ENCODE measurements at regions not wholly inside any gene's neighbourhood (a gene's known extent, or its start where the extent isn't known, plus 50 kb on each side); places are given as distances from the start of the nearest gene placed in this dataset.

DNA sequence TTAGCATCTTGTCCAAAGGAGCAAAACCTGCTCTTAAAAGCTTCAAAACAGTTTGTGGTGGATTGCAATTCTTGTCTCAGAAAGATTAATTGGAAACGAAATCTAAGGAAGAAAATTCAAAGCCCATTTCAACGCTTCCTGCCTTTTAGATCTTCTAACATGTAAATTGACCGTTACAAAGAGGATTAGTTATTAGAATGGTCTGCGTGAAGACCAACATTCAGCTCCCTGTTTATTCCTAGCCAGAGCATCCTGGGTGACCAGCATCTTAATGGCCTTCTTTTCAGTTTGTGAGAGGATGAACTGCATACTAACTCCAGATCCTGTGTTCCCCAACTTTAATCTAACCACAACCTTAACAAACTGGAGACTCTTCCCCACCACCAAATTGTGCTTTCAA lies 109.9 kb upstream of the SLC1A3 start:
- Histone ChIP-seq H3K4me3 (ENCODE audit: insufficient read depth, low read depth, low read length) (no peak overlapping the region), H3K23ac (ENCODE audit: low read depth, low read length) (no peak overlapping the region), H2BK20ac (ENCODE audit: low read depth, low read length) (no peak overlapping the region), H3K18ac (ENCODE audit: low read depth, low read length) (no peak overlapping the region), H3K36me3 (ENCODE audit: control insufficient read depth, insufficient read depth, low read length) (no peaks in the 10 kb centered on the region), H3K14ac (replicated peaks; ENCODE audit: low read depth, low read length) (no peak overlapping the region), H3K9ac (ENCODE audit: low read depth, low read length) (no peak overlapping the region), H3K9me1 (ENCODE audit: insufficient read depth, low read length) (peaks cover 8% of the 10 kb centered on the region; the same call in 1 of the 2 replicates), H2AK9ac (replicated peaks; ENCODE audit: low read depth, low read length, poor library complexity) (no peak overlapping the region), H4K5ac (ENCODE audit: low read depth, low read length) (no peak overlapping the region), H3K27me3 (ENCODE audit: control insufficient read depth, insufficient read depth, low read length) (peaks cover 19% of the 10 kb centered on the region), H3K9me3 (ENCODE audit: control insufficient read depth, insufficient read depth, low read length) (no peaks in the 10 kb centered on the region), H2AFZ (replicated peaks; ENCODE audit: low read length, poor library complexity) (no peak overlapping the region), H2BK15ac (ENCODE audit: low read depth, low read length) (no peak overlapping the region), H2BK120ac (ENCODE audit: low read depth, low read length) (no peak overlapping the region), H4K91ac (ENCODE audit: insufficient read depth, low read depth, low read length) (no peak overlapping the region), H2BK5ac (ENCODE audit: low read depth, low read length, poor library complexity, severe bottlenecking) (no peak overlapping the region), H4K8ac (ENCODE audit: low read depth in 2 of 2, low read length in 2 of 2) (no peak overlapping the region), H3K27ac (ENCODE audit: insufficient read depth, low read length) (no peak overlapping the region), H2AK5ac (ENCODE audit: low read depth, low read length) (no peak overlapping the region), H3K4me2 (ENCODE audit: low read depth, low read length) (no peak overlapping the region), H3K56ac (ENCODE audit: extremely low read depth, insufficient read depth, low read length) (no peak overlapping the region), H3K4me1 (ENCODE audit: control insufficient read depth, insufficient read depth, low read length) (peaks cover 4% of the 10 kb centered on the region; the same call in 1 of the 2 replicates), H3K4ac (ENCODE audit: low read depth, low read length) (no peak overlapping the region), H3K79me1 (ENCODE audit: low read depth in 1 of 2, low read length in 2 of 2) (no peaks in the 10 kb centered on the region), H4K20me1 (ENCODE audit: insufficient read depth, low read length) (no peaks in the 10 kb centered on the region)
- TF ChIP-seq CHD1 (IDR thresholded peaks at IDR 0.05; ENCODE audit: low read depth, low read length) (no peak), SMC3 (IDR thresholded peaks at IDR 0.05; ENCODE audit: low read depth, low read length) (no peak), RFX5 (IDR thresholded peaks at IDR 0.05; ENCODE audit: low read depth, low read length) (no peak), BHLHE40 (IDR thresholded peaks at IDR 0.05; ENCODE audit: low read depth, low read length) (no peak), RCOR1 (IDR thresholded peaks at IDR 0.05; ENCODE audit: insufficient replicate concordance, low read length) (no peak), CEBPB (IDR thresholded peaks at IDR 0.05; ENCODE audit: low read depth, low read length) (no peak), FOS (IDR thresholded peaks at IDR 0.05; ENCODE audit: low read depth, low read length) (no peak), POLR2A (IDR thresholded peaks at IDR 0.05; ENCODE audit: low read depth, low read length) (no peak), RAD21 (IDR thresholded peaks at IDR 0.05; ENCODE audit: low read length) (no peak), NFE2L2 (IDR thresholded peaks at IDR 0.05; ENCODE audit: low read depth, low read length) (no peak), MXI1 (IDR thresholded peaks at IDR 0.05; ENCODE audit: borderline replicate concordance, low read depth, low read length) (no peak), MAFK (IDR thresholded peaks at IDR 0.05; ENCODE audit: low read depth, low read length) (no peak), MAZ (IDR thresholded peaks at IDR 0.05; ENCODE audit: borderline replicate concordance, low read depth, low read length) (no peak)
- TF ChIP-seq, protein P1, sequence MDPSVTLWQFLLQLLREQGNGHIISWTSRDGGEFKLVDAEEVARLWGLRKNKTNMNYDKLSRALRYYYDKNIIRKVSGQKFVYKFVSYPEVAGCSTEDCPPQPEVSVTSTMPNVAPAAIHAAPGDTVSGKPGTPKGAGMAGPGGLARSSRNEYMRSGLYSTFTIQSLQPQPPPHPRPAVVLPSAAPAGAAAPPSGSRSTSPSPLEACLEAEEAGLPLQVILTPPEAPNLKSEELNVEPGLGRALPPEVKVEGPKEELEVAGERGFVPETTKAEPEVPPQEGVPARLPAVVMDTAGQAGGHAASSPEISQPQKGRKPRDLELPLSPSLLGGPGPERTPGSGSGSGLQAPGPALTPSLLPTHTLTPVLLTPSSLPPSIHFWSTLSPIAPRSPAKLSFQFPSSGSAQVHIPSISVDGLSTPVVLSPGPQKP (IDR thresholded peaks at IDR 0.05; ENCODE audit: borderline replicate concordance, low read depth, low read length) = no peak
- TF ChIP-seq, protein P2, sequence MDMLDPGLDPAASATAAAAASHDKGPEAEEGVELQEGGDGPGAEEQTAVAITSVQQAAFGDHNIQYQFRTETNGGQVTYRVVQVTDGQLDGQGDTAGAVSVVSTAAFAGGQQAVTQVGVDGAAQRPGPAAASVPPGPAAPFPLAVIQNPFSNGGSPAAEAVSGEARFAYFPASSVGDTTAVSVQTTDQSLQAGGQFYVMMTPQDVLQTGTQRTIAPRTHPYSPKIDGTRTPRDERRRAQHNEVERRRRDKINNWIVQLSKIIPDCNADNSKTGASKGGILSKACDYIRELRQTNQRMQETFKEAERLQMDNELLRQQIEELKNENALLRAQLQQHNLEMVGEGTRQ (IDR thresholded peaks at IDR 0.05; ENCODE audit: low read depth, low read length) = no peak
- TF ChIP-seq, protein P3, sequence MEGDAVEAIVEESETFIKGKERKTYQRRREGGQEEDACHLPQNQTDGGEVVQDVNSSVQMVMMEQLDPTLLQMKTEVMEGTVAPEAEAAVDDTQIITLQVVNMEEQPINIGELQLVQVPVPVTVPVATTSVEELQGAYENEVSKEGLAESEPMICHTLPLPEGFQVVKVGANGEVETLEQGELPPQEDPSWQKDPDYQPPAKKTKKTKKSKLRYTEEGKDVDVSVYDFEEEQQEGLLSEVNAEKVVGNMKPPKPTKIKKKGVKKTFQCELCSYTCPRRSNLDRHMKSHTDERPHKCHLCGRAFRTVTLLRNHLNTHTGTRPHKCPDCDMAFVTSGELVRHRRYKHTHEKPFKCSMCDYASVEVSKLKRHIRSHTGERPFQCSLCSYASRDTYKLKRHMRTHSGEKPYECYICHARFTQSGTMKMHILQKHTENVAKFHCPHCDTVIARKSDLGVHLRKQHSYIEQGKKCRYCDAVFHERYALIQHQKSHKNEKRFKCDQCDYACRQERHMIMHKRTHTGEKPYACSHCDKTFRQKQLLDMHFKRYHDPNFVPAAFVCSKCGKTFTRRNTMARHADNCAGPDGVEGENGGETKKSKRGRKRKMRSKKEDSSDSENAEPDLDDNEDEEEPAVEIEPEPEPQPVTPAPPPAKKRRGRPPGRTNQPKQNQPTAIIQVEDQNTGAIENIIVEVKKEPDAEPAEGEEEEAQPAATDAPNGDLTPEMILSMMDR (conservative IDR thresholded peaks at IDR 0.05; ENCODE audit: low read depth, low read length) = no peak
- no CpG with 5 or more reads among the region's 4 CpGs for WGBS, 2 experiments (ENCODE audit: extremely low coverage in 2 of 2, insufficient read length in 1 of 2)
- in situ Hi-C loops (cut with MboI; ENCODE audit: low sequenced_read_pairs) = no loop called here
- ATAC-seq (ENCODE audit: low read depth) = no peak
- ChIA-PET POLR2A (ENCODE audit: unreplicated experiment) (no interaction called here), CTCF (no interaction called here)
- BruUV-seq (replicated peaks) = no TSS peak
- dilution Hi-C loops (cut with HindIII; ENCODE audit: low sequenced_read_pairs, unreplicated experiment) = no loop called here
- intact Hi-C loops (cut with micrococcal nuclease) = no loop called here
- DNase-seq = no peak

Data from IMR-90 (cell line).